GM12874 (cell line): ENCODE measurements at regions not wholly inside any gene's neighbourhood (a gene's known extent, or its start where the extent isn't known, plus 50 kb on each side); places are given as distances from the start of the nearest gene placed in this dataset.

Source experiments
- CTCF ChIP-seq: IDR thresholded peaks from 2 replicates; pipeline ENCODE4 v1.5.1; 2011; ENCODE audit warnings: low read depth, mild to moderate bottlenecking, control low read depth, low read length, moderate library complexity; ENCODE audit not compliant: insufficient read depth

DNA sequence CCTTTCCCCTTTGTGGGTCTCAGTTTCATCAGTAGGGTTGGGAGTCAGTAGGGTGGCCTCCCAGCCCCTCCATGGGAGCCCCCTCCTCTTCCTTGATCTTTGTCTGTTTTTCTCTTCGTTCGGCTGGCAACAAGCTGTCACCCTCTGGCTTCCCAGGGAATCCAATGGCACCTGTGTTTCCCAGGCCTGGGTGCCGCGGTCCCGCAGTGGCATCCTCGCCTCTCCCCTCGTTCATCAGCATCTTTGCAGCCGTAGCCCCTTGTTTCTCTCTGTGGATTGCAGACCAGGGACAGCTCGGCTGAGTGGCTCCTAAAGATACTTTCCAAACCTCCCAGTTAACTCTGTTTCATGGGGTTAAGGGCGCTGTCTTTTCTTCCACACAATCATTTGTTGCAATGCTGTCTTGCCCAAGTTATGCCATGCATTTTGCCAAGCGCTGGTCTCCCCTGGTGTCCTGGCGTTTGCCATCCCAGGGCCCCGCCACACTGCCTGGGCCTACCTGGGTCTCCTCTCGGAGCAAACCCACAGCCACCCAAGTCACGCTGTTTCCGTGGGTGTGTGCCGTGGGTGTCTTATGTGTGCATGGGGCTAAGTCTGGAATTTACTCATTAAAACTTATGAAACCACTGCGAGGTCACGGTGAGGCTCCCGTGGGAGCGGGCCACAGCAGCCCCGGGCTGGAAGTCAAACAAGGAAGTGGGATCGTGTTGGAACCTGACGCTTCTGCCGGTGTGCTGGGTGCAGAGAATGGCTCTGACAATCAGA, 189.4 kb upstream of the SHH start:
- TF ChIP-seq CTCF = no peak

GRCh38 chr7:156000601-156001396, 188.5 kb upstream of the SHH start:
- no peak for TF ChIP-seq CTCF

DNA sequence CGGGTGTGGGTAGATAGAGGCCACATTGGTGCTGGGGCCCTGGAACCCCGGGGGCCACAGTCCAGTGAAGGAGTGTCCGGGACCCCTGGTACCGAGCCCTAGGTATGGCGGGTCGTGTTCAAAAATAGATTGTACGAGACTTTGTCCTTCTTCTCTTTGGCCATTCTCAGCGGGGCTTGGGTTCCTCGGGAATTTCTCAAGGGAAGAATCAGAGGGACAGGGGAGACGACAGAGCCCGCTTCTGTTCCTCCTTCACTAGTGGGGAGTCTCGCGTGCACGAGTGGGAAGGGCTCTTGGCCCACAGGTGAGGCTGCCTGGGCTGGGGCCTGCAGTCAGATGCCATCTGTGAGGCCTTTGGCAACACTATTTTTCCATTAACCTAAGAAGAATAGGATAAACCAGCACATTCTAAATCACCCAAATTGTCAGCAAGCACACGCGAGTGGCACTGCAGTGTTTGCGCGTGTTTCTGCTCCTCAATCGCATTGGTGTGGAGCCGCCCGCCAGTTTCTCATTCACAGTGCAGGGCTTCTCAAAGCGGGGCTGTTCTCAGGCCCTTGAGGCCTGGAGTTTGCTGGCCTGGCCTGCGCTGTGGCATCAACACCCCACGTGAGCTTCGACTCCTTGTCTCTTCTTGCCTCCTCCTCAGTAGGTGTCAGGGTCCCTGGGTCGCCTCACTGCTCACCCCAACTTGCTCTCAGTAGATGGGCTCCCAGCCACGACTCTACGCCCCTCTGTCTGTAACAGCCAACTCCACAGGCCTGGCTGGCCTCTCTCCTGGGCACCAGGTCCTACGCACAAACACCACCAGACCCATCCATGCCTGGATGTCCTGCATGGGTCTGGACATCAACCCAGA, 187.6 kb upstream of the SHH start:
- TF ChIP-seq CTCF = no peak

DNA sequence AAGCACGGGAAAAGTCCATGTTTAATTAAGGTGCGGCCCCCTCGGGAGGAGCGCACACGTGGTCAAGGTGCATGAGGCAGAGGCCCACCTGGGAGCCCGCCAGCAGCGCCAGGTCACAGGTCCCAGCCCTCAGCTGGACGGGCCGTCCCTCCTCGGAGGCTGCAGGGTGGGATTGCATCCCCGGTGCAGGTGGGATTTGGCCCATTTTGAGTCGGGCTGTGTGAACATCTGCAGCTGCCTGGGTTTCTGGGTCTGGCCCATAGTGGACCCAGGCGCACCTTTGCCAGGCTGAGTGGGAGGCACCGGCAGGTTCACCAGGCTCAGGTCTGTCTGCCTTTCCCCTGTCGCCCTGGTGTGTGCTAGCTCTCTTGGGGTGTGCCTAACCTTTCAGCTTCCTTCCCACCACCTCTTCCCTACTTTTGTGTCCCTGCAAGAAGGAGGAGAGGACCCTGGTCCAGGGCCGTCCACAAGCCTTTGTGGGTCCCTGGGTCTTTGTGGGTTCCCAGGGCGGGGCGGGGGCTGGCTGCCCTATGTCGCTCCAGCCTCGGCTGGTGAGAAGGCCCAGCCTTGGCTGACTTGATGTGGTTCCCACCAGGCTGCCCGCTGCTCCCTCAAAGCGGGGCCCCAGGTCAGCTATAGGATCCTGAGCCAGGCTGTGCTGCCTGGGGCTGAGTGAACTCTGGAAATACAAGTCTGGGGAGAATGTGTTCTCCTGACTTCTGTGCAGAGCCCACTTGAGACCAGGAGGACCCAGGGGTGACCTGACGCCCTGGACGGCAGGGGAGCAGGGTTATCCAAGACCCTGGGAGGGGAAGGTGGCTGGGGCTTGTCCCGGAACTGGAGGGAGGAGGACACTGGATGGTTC, 186.7 kb upstream of the SHH start:
- no peak for TF ChIP-seq CTCF

DNA sequence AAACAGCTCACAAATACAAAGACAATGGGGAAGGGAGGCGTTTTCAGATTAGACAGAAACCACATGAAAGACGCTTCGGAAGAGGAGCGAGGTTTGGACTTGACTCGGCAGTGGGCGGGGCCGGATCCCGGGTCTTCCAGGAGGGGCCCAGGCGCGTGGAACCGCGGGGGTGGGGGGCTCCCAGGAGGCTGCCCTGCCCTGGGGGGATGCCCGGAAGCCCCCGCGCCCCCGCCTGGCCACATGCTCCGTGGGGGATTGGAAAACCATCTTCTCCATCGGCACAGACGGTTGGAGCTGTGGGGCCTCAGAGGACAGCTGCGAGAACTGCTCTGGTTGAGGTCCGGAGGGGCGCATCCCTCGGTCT, 186.0 kb upstream of the SHH start:
- no peak for TF ChIP-seq CTCF

GRCh38 chr7:155997431-155998327, 185.4 kb upstream of the SHH start:
- TF ChIP-seq CTCF = no peak
